Thyroid gland (tissue), 4 donors: ENCODE measurements at regions not wholly inside any gene's neighbourhood (a gene's known extent, or its start where the extent isn't known, plus 50 kb on each side); places are given as distances from the start of the nearest gene placed in this dataset.

ENCODE experiments used
- POLR2A ChIP-seq, 2 donors: fragments of 450-650 bp; IDR thresholded peaks; one replicate each; pipeline ENCODE4 v1.6.1; 2017; ENCODE audit warnings: antibody characterized with exemption in 2 of 2, mild to moderate bottlenecking in 2 of 2, moderate library complexity in 1 of 2
- TF ChIP-seq, protein P1 (sequence below), 6 experiments: fragments of 200-600 bp in 3 of 6; fragments of 450-650 bp in 3 of 6; sonication (generic) in 3 of 6; IDR thresholded peaks; one replicate each; pipeline ENCODE4 v1.5.1; 2016 to 2019; ENCODE audit warnings: antibody characterized with exemption in 6 of 6, mild to moderate bottlenecking in 2 of 6, inconsistent platforms in 1 of 6, moderate library complexity in 1 of 6

DNA sequence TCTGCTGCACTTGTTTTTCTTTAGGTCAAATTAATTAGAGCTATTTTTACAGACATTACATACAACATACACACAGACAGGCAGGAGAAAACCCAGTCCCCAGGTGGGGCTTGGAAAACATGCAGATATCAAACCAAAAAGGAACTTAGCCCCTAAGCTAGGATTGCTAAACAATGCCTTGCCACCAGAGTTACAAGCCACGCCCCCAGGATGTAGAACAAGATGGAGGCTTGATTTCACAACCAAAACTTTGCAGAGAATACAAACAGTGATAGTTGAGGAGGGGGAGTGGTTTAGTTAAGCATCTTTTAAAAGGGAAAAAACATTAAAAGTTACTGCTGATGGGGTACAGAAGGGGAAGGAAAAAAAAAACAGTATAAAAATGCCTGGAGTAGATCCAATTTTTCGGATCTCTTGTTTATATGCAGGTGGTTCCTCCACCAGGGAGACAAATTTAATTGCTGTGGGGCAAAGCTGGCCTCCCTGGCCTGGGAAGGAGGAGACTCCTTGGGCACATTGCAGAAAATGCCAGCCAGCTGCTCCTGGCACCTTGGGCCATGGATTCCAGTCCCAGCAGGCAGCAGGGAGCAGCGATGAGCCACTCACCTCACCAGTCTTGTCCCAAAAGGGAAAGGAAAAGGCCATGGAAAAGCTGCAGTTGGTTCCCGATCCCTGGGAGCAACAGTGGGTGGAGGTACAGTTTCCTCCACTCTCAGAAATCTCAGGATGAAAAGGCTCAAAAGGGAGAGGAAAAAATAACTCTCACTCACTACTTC is 348.4 kb upstream of the REG3G start:
- TF ChIP-seq POLR2A (IDR thresholded peaks at IDR 0.05) = no peak
- TF ChIP-seq, protein P1, sequence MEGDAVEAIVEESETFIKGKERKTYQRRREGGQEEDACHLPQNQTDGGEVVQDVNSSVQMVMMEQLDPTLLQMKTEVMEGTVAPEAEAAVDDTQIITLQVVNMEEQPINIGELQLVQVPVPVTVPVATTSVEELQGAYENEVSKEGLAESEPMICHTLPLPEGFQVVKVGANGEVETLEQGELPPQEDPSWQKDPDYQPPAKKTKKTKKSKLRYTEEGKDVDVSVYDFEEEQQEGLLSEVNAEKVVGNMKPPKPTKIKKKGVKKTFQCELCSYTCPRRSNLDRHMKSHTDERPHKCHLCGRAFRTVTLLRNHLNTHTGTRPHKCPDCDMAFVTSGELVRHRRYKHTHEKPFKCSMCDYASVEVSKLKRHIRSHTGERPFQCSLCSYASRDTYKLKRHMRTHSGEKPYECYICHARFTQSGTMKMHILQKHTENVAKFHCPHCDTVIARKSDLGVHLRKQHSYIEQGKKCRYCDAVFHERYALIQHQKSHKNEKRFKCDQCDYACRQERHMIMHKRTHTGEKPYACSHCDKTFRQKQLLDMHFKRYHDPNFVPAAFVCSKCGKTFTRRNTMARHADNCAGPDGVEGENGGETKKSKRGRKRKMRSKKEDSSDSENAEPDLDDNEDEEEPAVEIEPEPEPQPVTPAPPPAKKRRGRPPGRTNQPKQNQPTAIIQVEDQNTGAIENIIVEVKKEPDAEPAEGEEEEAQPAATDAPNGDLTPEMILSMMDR (IDR thresholded peaks at IDR 0.05) = no peak
